Mesendoderm (in vitro differentiated cells): ENCODE measurements at regions not wholly inside any gene's neighbourhood (a gene's known extent, or its start where the extent isn't known, plus 50 kb on each side); places are given as distances from the start of the nearest gene placed in this dataset.
A peak's percentile ranks its signal among the peaks of the same experiment; 100 is the strongest.

Experiments used
- DNase-seq: peaks from one replicate; pipeline ENCODE4 v3.0.0; 2013
- H2AK5ac ChIP-seq: 2 replicates; pipeline ENCODE4 v1.6.1; 2013; ENCODE audit warnings: low read length, inconsistent platforms
- H2BK120ac ChIP-seq: 2 replicates; pipeline ENCODE4 v1.6.1; 2013; ENCODE audit warnings: low read depth, mild to moderate bottlenecking, low read length, moderate library complexity, mixed read lengths
- H2BK15ac ChIP-seq: replicated peaks from 2 replicates; pipeline ENCODE4 v1.6.1; 2013; ENCODE audit warnings: low read depth, mild to moderate bottlenecking, moderate library complexity
- H2BK5ac ChIP-seq: 2 replicates; pipeline ENCODE4 v1.6.1; 2013; ENCODE audit warnings: low read length, inconsistent platforms
- H3K18ac ChIP-seq: 2 replicates; pipeline ENCODE4 v1.6.1; 2013; ENCODE audit warnings: mild to moderate bottlenecking, low read length, mixed read lengths
- H3K23ac ChIP-seq: one replicate; pipeline ENCODE4 v1.6.1; 2013; ENCODE audit warnings: low read length
- H3K27ac ChIP-seq: 2 replicates; pipeline ENCODE4 v1.5.1; 2013; ENCODE audit warnings: low read depth, mild to moderate bottlenecking, inconsistent platforms, low read length, moderate library complexity
- H3K27me3 ChIP-seq: 2 replicates; pipeline ENCODE4 v1.6.1; 2013; ENCODE audit warnings: low read length, control low read depth, mild to moderate bottlenecking, inconsistent platforms; ENCODE audit not compliant: insufficient read depth, poor library complexity
- H3K36me3 ChIP-seq: 2 replicates; pipeline ENCODE4 v1.6.1; 2013; ENCODE audit warnings: low read length, inconsistent platforms; ENCODE audit not compliant: control insufficient read depth, insufficient read depth
- H3K4ac ChIP-seq: one replicate; pipeline ENCODE4 v1.6.1; 2013; ENCODE audit warnings: low read depth, mild to moderate bottlenecking, low read length, moderate library complexity
- H3K4me1 ChIP-seq: 2 replicates; pipeline ENCODE4 v1.6.1; 2013; ENCODE audit warnings: low read depth, low read length, inconsistent platforms; ENCODE audit not compliant: control insufficient read depth
- H3K4me2 ChIP-seq: 2 replicates; pipeline ENCODE4 v1.6.1; 2013; ENCODE audit warnings: low read length
- H3K4me3 ChIP-seq: 2 replicates; pipeline ENCODE4 v1.5.1; 2013; ENCODE audit warnings: mild to moderate bottlenecking, low read length
- H3K56ac ChIP-seq: one replicate; pipeline ENCODE4 v1.6.1; 2013; ENCODE audit warnings: low read length
- H3K79me1 ChIP-seq: 2 replicates; pipeline ENCODE4 v1.6.1; 2013; ENCODE audit warnings: low read length, inconsistent platforms
- H3K79me2 ChIP-seq: 2 replicates; pipeline ENCODE4 v1.6.1; 2013; ENCODE audit warnings: mild to moderate bottlenecking, low read length; ENCODE audit not compliant: control insufficient read depth, insufficient read depth
- H3K9ac ChIP-seq: 2 replicates; pipeline ENCODE4 v1.6.1; 2013; ENCODE audit warnings: low read length, inconsistent platforms
- H4K5ac ChIP-seq: one replicate; pipeline ENCODE4 v1.6.1; 2013; ENCODE audit warnings: low read length
- H4K8ac ChIP-seq: one replicate; pipeline ENCODE4 v1.6.1; 2013; ENCODE audit warnings: low read depth, mild to moderate bottlenecking, control low read depth, low read length, moderate library complexity
- WGBS: extraction: QIAGEN DNeasy Blood & Tissue Kit; methylation state at CpG from one replicate; pipeline ENCODE4 v1.1.7; 2013; ENCODE audit warnings: low lambda C conversion rate, missing lambda C conversion rate; ENCODE audit not compliant: insufficient coverage; ENCODE audit errors: extremely low coverage; 5-methylcytosine and 5-hydroxymethylcytosine counted together

DNA sequence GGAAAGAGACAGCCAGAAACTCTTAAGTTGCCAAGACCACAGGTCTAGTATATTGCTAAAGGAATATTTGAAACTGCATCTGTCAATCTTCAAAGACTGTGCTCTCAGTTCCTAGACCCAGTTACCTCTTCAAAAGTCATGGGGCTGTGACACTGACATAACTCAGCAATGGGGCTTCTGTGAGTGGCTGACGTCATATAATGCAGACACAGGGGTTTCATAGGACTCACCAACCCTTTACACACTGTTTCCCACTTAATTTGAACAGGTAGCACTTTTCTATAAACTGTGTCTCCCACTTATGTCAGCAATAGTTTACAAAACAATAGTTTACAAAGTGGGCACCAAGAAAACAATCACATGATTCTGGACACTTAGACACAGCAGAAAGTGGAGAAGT is 158.4 kb downstream of the GALC start:
- WGBS = no CpG with 5 or more reads among the region's 1 CpG

GRCh38 chr14:87833026-87833425 is 160.0 kb downstream of the GALC start:
- Histone ChIP-seq H3K9ac (no peak overlapping the region), H2AK5ac (no peak overlapping the region), H3K4me1 (peaks cover 3% of the 10 kb centered on the region)

More for the DNA sequence above, 158.4 kb downstream of the GALC start:
- H3K4ac ChIP-seq = no peak overlapping the region
- H3K23ac ChIP-seq = no peak overlapping the region
- H4K8ac ChIP-seq = no peak overlapping the region
- H3K79me2 ChIP-seq = no peaks in the 10 kb centered on the region
- H3K79me1 ChIP-seq = no peaks in the 10 kb centered on the region
- H2AK5ac ChIP-seq = no peak overlapping the region
- H3K36me3 ChIP-seq = no peaks in the 10 kb centered on the region
- H4K5ac ChIP-seq = no peak overlapping the region
- H3K9ac ChIP-seq = no peak overlapping the region
- no peak overlapping the region for H3K4me3 ChIP-seq
- no peak overlapping the region for H3K4me2 ChIP-seq
- H3K4me1 ChIP-seq = peaks cover 3% of the 10 kb centered on the region
- no peak overlapping the region for H2BK120ac ChIP-seq
- H3K56ac ChIP-seq = no peak overlapping the region
- no peak overlapping the region for H2BK15ac ChIP-seq
- H3K18ac ChIP-seq = no peak overlapping the region
- H3K27me3 ChIP-seq = no peaks in the 10 kb centered on the region
- H3K27ac ChIP-seq = no peak overlapping the region
- H2BK5ac ChIP-seq = no peak overlapping the region
- DNase-seq = no peak

GRCh38 chr14:87830443-87831096 is 162.4 kb downstream of the GALC start:
- Histone ChIP-seq H4K8ac (no peak overlapping the region), H4K5ac (no peak overlapping the region), H3K23ac (no peak overlapping the region), H2BK15ac (no peak overlapping the region), H3K36me3 (no peaks in the 10 kb centered on the region), H3K4me3 (no peak overlapping the region), H3K27me3 (no peaks in the 10 kb centered on the region), H2BK120ac (peak overlapping the region; percentile 28), H3K56ac (no peak overlapping the region), H2AK5ac (no peak overlapping the region), H3K18ac (no peak overlapping the region), H3K4me1 (peaks cover 3% of the 10 kb centered on the region), H3K4ac (no peak overlapping the region), H3K9ac (no peak overlapping the region), H3K27ac (peak overlapping the region; percentile 82), H2BK5ac (no peak overlapping the region), H3K79me1 (no peaks in the 10 kb centered on the region), H3K79me2 (no peaks in the 10 kb centered on the region), H3K4me2 (no peak overlapping the region)
- DNase-seq = peak; percentile 48
- WGBS = no CpG with 5 or more reads among the region's 2 CpGs

More at GRCh38 chr14:87833026-87833425, 160.0 kb downstream of the GALC start:
- DNase-seq = no peak
- no peak overlapping the region for H3K18ac ChIP-seq
- H3K27me3 ChIP-seq = no peaks in the 10 kb centered on the region
- H3K4me3 ChIP-seq = no peak overlapping the region
- H3K79me2 ChIP-seq = no peaks in the 10 kb centered on the region
- H2BK5ac ChIP-seq = no peak overlapping the region
- no peak overlapping the region for H2BK120ac ChIP-seq
- H3K27ac ChIP-seq = no peak overlapping the region
- no peak overlapping the region for H3K4me2 ChIP-seq
- no CpG with 5 or more reads among the region's 1 CpG for WGBS
- H2BK15ac ChIP-seq = no peak overlapping the region
- H3K4ac ChIP-seq = no peak overlapping the region
- H3K36me3 ChIP-seq = no peaks in the 10 kb centered on the region
- H4K8ac ChIP-seq = no peak overlapping the region
- no peak overlapping the region for H3K23ac ChIP-seq
- no peak overlapping the region for H3K56ac ChIP-seq
- no peaks in the 10 kb centered on the region for H3K79me1 ChIP-seq
- H4K5ac ChIP-seq = no peak overlapping the region

GRCh38 chr14:87829543-87829942 is 163.4 kb downstream of the GALC start:
- H3K56ac ChIP-seq = no peak overlapping the region
- H3K36me3 ChIP-seq = no peaks in the 10 kb centered on the region
- no peak overlapping the region for H3K23ac ChIP-seq
- H2BK120ac ChIP-seq = peak overlapping the region; percentile 61
- no peaks in the 10 kb centered on the region for H3K79me1 ChIP-seq
- DNase-seq = peak; percentile 75
- H3K79me2 ChIP-seq = no peaks in the 10 kb centered on the region
- no peak overlapping the region for H3K27ac ChIP-seq
- H4K5ac ChIP-seq = no peak overlapping the region
- H3K4ac ChIP-seq = no peak overlapping the region
- no peak overlapping the region for H3K18ac ChIP-seq
- no peak overlapping the region for H3K4me2 ChIP-seq
- no peak overlapping the region for H3K9ac ChIP-seq
- H3K4me1 ChIP-seq = peaks cover 3% of the 10 kb centered on the region
- no peak overlapping the region for H4K8ac ChIP-seq
- no peak overlapping the region for H3K4me3 ChIP-seq
- H2BK5ac ChIP-seq = no peak overlapping the region
- no peaks in the 10 kb centered on the region for H3K27me3 ChIP-seq
- H2AK5ac ChIP-seq = no peak overlapping the region
- H2BK15ac ChIP-seq = no peak overlapping the region

DNA sequence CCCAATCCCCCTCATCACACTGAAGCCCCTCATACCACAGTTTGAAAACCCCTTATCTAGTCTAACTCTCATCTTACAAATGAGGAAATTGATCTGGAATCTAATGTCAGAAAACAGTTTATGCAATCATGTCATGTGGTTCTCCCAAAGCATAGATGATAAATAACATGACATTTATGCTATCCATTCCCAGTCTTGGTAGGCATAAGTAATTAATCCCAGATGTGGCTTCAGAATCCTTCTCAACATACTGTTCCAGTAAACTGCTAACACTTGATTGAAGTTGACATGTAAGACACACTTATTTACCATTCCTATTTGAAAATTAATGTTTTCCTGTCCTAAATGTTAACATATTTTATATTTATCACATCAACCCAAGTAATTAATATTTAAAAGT is 168.7 kb downstream of the GALC start:
- H3K4ac ChIP-seq = no peak overlapping the region
- no peaks in the 10 kb centered on the region for H3K36me3 ChIP-seq
- no peak overlapping the region for H2AK5ac ChIP-seq
- no peaks in the 10 kb centered on the region for H3K27me3 ChIP-seq
- no peak overlapping the region for H4K5ac ChIP-seq
- H2BK120ac ChIP-seq = no peak overlapping the region
- no peak overlapping the region for H3K56ac ChIP-seq
- no peak for DNase-seq
- H3K23ac ChIP-seq = no peak overlapping the region
- H2BK5ac ChIP-seq = no peak overlapping the region
- no peaks in the 10 kb centered on the region for H3K79me1 ChIP-seq
- no peaks in the 10 kb centered on the region for H3K4me1 ChIP-seq
- H3K27ac ChIP-seq = no peak overlapping the region
- H3K9ac ChIP-seq = no peak overlapping the region
- no peak overlapping the region for H4K8ac ChIP-seq
- H3K4me2 ChIP-seq = no peak overlapping the region
- no peaks in the 10 kb centered on the region for H3K79me2 ChIP-seq
- no peak overlapping the region for H3K18ac ChIP-seq
- no peak overlapping the region for H2BK15ac ChIP-seq
- no peak overlapping the region for H3K4me3 ChIP-seq

GRCh38 chr14:87816416-87816815 is 176.6 kb downstream of the GALC start:
- Histone ChIP-seq H3K23ac (no peak overlapping the region), H3K9ac (no peak overlapping the region), H2BK120ac (no peak overlapping the region), H3K36me3 (no peaks in the 10 kb centered on the region), H3K79me1 (no peaks in the 10 kb centered on the region), H3K4me2 (no peak overlapping the region), H3K4me1 (peaks cover 2% of the 10 kb centered on the region), H3K27me3 (no peaks in the 10 kb centered on the region), H3K4ac (no peak overlapping the region), H2BK5ac (no peak overlapping the region), H2BK15ac (no peak overlapping the region), H4K8ac (no peak overlapping the region), H3K18ac (no peak overlapping the region), H2AK5ac (no peak overlapping the region), H3K4me3 (no peak overlapping the region), H3K79me2 (no peaks in the 10 kb centered on the region), H3K56ac (no peak overlapping the region), H3K27ac (no peak overlapping the region), H4K5ac (no peak overlapping the region)
- no peak for DNase-seq
- WGBS = no CpG with 5 or more reads among the region's 3 CpGs
